ENCODE measurements at regions not wholly inside any gene's neighbourhood (a gene's known extent, or its start where the extent isn't known, plus 50 kb on each side); places are given as distances from the start of the nearest gene placed in this dataset.

DNA sequence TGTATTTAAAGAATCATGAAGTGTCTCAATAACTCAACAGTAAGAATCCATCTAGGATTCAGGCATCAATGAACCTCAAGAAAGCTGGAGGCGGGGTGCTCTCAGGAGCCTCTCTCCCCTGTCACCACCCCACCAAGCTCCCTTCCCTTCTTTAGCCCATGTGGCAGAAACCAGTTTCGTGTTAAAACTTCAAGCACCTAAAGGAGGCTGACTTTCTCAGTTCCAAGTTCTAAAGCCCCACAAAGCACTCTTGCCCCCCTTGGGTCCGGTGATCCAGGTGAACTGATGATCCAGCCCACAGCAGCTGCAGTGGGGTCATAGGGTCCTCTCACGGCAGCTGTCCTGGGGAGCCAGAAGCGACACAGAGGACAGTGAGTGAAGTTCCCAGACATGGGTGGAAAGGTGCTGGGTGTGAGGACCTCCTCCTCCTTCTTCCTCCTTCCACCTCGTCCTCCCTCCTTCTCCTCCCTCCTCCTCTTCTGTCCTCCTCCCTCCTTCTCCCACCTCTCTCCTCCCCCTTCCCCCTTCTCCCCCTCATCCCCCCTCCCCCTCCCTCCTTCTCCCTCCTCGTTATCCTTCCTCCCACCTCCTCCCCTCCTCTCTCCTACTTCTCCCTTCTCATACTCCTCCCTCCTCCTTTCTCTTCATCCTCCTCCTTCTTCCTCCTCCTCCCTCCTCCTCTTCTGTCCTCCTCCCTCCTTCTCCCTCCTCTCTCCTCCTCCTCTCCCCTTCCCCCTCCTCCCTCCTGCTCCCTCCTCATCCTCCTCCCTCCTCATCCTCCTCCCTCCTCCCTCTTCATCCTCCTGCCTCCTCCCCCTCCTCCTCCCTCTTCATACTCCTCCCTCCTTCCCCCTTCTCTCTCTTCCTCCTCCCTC is 192.4 kb upstream of the AGAP1 start:
- DNase-seq (ENCODE audit: low read depth, low spot score) = no peak

DNA sequence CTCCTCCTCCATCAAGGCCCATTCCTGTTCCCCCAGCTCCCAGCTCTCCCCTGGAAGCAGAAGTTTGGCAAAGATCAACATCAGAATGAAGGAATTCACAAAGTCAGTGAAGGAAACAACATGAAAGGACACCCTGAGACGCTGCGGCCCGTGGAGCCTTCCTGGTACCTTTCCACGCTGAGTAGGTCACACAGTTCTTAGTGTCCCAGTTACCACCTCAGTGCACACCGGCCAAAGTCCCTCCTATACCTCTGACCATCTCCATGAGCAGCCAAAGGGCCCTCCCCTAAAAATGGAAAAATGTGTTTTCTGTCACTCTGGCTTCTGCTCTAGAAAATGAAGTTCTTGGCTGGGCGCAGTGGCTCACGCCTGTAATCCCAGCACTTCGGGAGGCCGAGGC is 191.6 kb upstream of the AGAP1 start:
- DNase-seq (ENCODE audit: low read depth, low spot score) = no peak

DNA sequence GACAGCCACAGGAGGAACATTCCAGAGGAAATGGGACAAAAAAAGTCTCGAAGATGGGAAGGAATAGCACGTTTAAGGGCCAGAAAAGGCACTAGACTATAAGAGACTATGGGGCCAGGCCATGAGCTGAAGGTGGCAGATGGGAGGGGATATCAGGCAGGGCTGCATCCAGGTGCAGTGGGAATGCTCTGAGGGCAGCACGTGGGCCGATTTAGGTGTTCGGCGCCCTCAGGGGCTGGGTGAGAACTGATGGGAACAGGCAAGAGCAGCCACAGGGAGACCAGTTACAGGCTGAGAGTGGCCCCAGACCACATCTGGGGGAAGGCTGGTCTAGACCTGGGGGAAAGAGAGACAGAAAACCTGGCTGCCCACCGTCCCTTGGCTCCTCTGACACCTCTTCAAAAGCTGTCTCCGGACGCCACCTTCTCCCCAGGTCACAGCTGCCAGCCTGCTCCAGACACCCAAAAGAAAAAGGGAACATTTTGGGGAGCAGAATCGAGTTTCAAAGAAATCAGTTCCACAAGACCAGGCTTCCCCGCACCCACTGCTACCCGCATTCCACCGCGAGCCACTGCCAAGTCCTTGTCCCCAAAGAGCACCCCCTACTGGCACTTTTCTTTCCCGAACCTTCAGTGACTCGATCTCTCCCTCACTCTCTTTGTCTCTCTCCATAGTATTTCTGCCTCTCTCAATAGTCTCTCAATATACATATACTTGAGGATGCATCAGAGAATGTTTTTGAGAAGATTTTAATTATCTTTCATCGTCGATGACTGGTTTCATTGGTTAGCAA is 190.1 kb upstream of the AGAP1 start:
- no peak for DNase-seq (ENCODE audit: low read depth, low spot score)

DNA sequence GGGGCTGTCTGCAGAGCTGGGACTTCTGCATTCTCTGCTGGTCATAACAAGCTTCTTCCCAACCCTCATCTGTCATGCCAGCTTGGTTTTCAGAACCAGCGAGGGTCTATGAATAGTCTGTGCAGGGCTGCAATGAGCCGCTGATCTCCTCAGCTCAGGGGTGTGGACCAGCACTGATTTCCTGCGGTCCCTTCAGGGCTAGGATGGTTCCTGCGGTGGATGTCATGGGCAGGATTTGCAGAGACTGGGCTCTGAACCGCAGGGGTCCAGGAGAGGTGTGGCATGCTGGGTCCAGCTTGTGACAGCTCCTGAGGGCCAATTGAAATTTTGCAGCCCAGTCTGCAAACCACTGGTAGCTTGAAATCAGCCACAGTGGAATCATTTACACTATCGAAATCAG is 188.2 kb upstream of the AGAP1 start:
- no peak for DNase-seq (ENCODE audit: low read depth, low spot score)

DNA sequence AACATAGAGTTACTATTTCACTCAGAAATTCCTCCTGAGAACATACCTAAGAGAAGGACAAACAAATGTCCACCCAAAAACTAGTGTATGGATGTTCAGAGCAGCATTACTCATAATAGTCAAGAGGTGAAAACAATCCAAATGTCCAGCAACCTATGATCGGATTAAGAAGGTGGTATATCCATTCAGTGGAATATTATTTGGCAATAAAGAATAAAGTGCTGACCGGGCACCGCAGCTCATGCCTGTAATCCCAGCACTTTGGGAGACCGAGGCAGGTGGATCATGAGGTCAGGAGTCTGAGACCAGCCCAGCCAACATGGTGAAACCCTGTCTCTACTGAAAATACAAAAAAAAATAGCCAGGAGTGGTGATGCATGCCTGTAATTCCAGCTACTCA is 182.8 kb upstream of the AGAP1 start:
- no peak for DNase-seq (ENCODE audit: low read depth, low spot score)

DNA sequence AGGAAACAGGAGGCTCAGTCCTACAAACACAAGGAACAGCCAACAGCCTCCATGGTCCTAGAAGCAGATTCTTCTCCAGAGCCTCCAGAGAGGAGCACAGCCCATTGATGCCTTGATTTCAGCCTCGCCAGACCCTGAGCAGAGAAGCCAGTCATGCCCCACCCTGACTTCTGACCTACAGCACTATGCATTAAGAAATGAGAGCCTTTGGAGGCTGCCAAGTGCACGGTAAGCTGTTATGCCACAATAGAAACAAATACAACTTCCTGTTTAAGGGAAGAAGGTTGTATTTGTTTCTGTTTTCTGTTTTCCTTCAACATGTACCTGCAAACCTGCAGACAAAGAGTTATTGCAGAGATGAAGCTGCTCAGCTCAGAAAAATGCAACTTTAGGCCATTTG is 181.3 kb upstream of the AGAP1 start:
- no peak for DNase-seq (ENCODE audit: low read depth, low spot score)

DNA sequence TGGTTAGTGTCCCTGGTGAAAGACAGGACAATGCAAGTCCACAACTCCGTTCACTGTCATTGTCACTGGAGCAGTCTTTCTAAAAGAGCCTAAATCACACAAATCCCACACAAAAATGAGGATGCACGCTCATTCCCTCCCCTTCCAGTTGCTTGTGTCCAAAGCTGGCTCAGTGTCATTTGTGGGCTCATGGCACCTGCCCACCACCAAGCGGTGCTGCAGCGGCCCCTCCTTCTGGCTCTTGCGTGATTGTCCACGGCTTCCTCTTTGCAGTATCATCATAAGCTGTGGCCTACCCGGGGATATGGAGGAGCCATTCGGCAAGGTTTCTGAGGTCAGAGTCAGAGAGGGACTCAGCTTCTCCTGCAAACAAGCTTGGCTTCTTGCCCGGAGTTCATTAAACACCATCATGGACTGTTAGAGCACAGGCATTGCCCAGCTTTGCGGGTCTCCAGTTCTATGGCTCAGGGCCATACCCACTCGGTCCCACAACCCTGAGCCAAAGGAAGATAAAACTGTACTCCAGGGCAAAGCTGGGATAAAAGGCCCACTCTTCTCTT is 179.4 kb upstream of the AGAP1 start:
- no peak for DNase-seq (ENCODE audit: low read depth, low spot score)

DNA sequence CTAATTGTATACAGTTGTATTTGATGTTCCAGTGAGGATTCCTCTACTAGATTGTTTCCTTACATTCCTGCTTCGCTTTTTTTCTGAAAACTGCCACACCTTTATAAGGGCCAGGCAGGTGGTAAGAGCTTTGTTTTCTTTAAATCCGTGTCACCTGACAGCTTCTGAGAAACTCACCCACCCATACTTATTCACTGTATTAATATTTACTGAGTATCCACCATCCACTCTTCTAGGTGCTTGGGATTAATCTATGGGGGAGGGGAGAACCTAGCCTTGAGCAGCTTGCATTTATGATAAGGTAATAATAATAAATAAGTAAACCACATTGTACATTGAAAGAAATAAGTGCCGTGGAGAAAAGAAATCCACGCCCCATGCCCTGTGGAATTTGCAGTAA is 174.7 kb upstream of the AGAP1 start:
- no peak for DNase-seq (ENCODE audit: low read depth, low spot score)

DNA sequence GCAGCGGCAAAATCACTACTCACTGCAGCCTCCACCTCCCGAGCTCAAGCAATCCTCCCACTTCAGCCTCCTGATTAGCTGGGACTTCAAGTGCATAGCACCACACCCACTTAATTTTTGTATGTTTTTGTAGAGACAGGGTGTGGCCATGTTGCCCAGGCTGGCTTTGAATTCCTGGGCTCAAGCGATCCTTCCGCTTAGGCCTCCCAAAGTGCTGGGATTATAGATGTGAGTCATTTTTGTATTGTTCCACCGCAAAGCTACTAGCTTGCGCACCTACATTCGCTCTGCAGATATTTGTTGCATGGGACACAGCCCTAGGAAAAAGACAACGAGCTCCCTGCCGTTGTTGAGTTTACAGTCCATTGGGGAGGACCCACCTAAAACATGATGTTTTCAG is 173.5 kb upstream of the AGAP1 start:
- DNase-seq (ENCODE audit: low read depth, low spot score) = no peak

DNA sequence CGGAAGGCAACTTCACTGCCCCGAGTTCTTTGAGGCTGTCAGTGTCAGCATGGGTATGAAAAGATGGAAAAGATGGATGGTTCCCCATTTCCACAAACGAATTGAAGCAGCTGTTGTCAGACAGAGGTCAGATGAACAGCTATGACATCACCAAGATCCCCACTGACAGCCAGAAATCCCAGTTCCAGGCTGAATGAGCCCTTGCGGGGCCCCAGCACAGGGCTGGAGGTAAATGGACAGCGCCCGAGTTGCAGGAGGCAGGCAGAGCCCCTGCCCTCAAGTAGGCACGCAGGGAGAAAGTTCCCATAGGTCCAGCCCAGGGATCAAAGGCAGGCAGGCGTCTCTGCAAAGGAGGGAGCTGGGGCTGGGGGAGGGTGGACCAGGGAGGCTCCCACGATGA is 169.5 kb upstream of the AGAP1 start:
- DNase-seq (ENCODE audit: low read depth, low spot score) = no peak

DNA sequence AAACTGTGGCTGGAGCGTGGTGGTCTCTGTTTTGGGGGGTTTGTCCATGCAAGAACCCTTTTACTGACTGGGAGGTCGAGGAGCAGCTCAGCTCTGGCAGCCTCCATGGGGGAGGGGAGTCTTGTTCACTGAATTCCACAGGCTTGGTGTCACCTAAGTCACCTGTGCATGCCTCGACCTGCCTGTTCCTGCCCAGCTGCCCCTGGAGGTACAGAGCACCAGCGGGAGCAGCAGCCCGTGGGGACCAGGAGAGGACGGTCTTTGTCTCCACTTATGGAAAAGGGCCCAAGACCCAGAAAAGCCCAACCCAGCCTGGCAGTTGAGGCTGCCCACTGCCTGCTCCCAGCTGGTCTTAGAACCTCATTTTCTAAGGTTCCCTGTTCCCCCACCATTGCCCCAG is 168.7 kb upstream of the AGAP1 start:
- DNase-seq (ENCODE audit: low read depth, low spot score) = no peak

DNA sequence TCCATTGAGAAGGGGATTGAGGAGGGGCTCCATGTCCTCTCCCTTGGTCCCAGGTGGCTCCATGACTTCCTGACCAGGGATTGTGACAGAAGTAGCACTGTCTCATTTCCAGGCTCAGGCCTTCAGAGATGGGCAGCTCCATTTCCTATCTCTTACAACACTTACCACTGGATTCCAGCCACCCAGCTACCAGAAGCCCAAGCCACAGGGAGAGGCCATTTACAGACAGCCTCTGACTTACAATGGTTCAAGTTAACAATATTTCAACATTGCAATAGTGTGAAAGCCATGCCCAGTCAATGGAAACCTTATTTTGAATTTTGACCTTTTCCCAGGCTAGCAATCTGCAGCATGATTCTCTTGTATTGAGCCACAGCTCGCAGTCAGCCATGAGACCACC is 164.9 kb upstream of the AGAP1 start:
- DNase-seq (ENCODE audit: low read depth, low spot score) = no peak

DNA sequence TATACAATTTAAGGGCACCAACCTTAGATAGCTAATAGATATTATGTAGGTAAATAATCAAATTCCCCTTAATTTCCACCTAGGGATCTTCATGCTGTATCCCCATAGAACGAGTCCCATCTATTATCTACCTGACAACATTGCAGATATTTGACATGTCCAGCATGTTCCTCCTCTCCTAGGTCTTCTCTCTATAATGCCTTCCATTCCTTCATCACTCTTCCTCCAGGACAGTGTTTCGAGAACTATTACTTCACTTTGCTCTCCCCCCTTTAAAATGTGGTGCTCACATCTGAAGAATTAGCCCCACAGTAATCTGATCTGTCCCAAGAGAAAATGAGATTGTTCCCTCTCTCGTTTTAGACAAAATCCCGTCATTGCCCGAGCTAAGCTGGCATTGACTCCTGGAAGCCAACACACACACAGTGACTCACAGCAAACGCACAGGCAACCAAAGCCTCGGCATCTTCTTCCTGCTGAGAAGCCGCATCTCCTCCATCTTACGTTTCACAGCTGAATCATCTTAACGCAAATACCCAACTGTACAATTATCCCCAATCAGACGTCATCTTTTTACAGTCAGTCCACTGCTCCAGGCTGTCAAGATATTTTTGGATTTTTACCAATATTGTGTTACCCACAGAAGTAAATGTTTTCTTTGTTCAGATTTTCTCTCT is 162.9 kb upstream of the AGAP1 start:
- no peak for DNase-seq (ENCODE audit: low read depth, low spot score)

DNA sequence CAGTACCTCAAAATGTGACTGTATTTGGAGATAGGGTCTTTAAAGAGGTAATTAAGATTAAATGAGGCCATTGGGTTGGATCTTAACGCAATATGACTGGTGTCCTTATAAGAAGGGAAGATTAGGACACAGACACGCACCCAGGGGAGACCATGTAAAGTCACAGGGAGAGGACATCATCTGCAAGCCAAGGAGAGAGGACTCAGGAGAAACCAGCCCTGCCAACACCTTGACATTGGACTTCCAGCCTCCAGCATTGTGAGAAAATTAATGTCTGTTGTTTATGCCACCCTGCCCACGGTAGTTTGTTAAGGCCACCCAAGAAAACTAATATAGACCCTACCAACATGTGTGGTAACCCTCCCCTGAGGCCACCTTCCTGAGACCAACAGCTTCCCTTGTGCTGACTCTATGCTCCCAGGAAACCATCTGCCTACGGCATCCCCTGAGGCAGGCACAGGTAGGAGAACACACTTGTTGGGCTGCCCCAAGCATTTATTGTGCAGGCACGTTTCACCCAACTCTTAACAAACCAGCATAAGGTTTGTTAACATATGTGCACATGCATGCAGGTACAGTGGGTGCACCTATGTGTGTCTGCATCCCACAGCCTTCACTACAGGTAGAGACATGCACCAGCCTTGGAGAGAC is 161.5 kb upstream of the AGAP1 start:
- no peak for DNase-seq (ENCODE audit: low read depth, low spot score)

DNA sequence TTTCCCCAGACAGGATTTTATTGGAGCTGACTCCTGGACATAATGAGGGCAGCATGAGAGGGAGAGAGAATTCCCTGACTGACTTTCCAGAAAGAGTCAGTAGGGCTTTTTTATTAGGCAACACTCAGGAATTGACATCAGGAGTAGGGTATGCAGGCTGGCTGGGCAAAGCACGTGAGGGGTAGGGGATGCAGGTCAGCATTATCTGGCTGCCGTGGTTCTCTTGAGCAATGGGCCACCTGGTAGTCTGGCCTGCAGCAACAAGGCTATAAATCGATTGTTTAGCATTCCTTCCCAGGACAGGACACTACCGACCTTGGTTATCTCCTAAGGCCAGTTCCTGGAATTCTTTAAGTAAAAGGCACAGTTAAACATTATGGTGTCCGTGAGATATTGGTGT is 160.8 kb upstream of the AGAP1 start:
- DNase-seq (ENCODE audit: low read depth, low spot score) = no peak

DNA sequence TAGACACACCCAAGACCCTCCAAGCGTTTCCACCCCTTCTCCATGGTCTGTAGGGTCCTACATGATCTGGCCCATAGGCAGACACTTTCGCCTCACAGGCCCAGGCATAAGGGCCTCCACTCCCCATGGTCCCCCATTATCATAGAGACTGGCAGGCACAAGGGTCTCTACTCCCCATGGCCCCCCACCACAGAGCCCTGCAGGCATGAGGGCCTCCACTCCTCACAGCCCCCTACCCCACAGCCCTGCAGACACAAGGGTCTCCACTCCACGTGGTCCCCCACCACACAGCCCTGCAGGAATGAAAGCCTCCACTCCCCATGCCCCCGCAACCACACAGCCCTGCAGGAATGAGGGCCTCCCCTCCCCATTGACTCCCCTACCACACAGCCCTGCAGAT is 159.7 kb upstream of the AGAP1 start:
- no peak for DNase-seq (ENCODE audit: low read depth, low spot score)

DNA sequence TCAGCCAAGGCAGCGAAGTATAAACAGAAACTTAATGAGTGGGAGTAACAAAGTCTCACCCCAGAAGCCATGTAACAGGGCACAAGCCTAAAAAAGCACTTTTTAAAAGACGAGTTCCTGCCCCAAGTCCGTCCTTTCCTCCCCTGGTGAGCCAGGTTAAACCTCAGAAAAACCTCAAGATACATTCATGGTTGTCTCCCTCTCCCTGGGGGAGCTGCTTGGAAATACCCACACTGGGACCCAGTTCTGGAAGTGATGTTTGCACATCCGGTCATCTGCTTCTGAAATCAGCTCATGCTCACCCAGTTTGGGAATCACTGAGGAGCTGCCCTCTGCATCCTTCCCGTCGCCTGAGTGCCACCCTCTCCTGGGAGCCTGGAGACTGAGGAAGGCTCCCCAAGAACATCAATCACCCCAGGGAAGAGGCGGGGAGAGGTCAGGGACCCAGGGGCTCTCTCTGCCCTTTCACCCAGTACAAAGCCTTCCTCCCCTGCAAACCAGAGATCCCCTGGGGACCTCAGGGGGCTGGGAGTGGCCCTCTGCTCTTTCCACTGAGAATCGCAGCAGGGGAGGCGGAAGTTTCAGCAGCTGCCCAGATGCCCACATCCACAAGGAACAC is 150.6 kb upstream of the AGAP1 start:
- no peak for DNase-seq (ENCODE audit: low read depth, low spot score)

DNA sequence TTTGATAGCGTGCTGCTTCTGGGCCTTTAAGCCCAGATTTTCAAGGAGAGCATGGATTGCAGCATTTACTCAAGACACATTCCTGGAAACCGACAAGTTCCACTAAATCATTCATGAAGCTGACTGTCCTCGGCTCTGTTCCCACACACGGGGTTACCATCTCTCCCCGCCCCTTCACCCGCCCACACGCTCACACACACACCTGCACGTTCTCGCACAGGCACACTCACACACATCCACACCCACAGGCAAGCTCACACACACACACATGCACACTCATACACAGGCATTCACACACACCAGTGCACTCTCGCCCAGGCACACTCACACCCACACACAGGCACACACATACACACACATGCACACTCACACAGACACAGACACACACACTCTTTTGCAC is 150.0 kb upstream of the AGAP1 start:
- no peak for DNase-seq (ENCODE audit: low read depth, low spot score)

DNA sequence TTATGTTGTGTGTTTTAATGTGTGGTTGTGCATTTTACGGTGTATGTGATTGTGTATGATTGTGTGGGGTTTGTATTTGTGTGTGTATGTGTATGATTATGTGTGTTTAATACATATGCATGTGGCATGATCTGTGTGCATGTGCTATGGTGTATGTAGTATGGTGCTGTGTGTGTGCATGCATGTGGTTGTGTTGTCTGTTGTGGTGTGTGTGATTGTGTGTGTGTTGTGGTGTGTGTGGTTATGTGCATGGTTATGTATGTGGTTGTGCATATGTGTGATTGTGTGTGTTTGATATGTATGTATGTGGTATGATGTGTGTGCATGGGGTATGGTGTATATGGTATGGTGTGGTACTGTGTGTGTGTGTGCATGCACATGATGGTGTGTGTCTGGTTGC is 148.1 kb upstream of the AGAP1 start:
- no peak for DNase-seq (ENCODE audit: low read depth, low spot score)

DNA sequence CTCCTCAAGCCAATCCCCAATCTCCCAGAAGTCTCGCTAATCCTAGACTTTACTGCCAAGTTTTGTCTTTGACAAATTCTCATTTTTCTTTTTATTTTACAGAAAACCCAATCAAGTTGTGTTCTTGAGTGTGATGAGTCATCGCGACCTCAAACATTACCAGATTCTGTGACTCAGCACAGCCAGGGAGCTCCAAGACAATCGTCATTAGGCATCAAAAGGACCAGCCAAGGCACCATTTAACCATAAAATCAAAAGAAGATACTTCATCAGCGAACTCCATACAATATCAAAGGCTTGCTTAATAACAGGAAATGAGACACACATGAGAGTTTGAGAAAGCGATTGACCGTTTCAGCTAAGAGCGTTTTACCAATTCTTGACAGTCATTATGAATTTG is 146.2 kb upstream of the AGAP1 start:
- DNase-seq (ENCODE audit: low read depth, low spot score) = no peak

DNA sequence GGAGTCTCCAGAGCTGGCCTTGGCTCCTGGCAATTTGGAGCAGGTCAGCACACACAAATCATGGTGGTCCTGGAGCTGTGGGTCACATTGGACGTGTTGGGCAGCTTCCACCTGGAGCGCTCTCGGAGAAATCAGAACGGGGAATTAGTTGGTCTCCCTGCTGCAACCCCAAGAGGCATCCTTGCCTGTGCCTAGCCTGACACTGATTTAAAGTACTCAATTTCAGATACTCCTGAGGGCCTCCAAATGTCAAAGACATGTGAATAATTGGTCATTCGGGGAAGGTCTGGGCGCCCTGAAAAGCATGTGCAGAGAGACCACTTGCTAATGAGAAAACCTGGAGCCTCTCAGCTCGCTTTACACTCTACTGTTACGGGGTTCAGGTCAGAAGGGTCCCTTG is 145.5 kb upstream of the AGAP1 start:
- no peak for DNase-seq (ENCODE audit: low read depth, low spot score)

All from iPS DF 19.7 (cell line).